GM10248 (cell line): ENCODE measurements at regions not wholly inside any gene's neighbourhood (a gene's known extent, or its start where the extent isn't known, plus 50 kb on each side); places are given as distances from the start of the nearest gene placed in this dataset.
"Not testable (repeated sequence)": the region's sequence is repeated elsewhere in the genome, so short reads cannot be mapped to it uniquely, and the experiment has no call there.

ENCODE experiments used
- CTCF ChIA-PET: fragments of 300-600 bp; sonication (Branson Sonifier 250); formaldehyde crosslinking; extraction: SDS; loops from one replicate; lab custom pipeline; 2021; ENCODE audit warnings: antibody characterized with exemption; lab: Yijun Ruan, JAX
- POLR2A ChIA-PET: fragments of 350-650 bp; sonication (Branson Sonifier 250); formaldehyde crosslinking; extraction: SDS; loops from one replicate; lab custom pipeline; 2020; ENCODE audit warnings: antibody characterized with exemption; lab: Yijun Ruan, JAX
- DNase-seq: peaks from one replicate; pipeline ENCODE4 v3.0.0; 2012; ENCODE audit errors: extremely low spot score
- TF ChIP-seq, protein P1 (sequence below): IDR thresholded peaks from 2 replicates; pipeline ENCODE4 v1.5.1; 2012; ENCODE audit warnings: mild to moderate bottlenecking, low read depth; ENCODE audit errors: extremely low read depth, missing control alignments, control extremely low read depth

DNA sequence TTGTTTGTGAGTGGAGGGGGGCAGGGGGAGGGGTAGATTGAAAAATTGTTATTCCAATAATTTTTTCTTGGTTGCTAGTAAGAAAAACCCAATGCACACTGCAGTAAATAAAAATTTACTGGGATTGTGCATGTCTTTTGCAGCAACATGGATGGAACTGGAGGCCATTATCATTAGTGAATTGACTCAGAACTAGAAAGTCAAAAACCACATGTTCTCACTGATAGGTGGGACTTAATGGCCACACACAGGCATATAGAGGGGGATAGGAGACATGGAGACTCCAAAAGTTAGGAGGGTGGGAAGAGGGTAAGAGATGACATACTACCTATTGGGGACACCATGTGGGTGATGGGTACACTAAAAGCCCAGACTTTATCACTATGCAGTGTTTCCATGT lies 67.2 kb downstream of the BUB3 start:
- POLR2A ChIA-PET: no interaction called here
- TF ChIP-seq, protein P1, sequence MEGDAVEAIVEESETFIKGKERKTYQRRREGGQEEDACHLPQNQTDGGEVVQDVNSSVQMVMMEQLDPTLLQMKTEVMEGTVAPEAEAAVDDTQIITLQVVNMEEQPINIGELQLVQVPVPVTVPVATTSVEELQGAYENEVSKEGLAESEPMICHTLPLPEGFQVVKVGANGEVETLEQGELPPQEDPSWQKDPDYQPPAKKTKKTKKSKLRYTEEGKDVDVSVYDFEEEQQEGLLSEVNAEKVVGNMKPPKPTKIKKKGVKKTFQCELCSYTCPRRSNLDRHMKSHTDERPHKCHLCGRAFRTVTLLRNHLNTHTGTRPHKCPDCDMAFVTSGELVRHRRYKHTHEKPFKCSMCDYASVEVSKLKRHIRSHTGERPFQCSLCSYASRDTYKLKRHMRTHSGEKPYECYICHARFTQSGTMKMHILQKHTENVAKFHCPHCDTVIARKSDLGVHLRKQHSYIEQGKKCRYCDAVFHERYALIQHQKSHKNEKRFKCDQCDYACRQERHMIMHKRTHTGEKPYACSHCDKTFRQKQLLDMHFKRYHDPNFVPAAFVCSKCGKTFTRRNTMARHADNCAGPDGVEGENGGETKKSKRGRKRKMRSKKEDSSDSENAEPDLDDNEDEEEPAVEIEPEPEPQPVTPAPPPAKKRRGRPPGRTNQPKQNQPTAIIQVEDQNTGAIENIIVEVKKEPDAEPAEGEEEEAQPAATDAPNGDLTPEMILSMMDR: no peak

DNA sequence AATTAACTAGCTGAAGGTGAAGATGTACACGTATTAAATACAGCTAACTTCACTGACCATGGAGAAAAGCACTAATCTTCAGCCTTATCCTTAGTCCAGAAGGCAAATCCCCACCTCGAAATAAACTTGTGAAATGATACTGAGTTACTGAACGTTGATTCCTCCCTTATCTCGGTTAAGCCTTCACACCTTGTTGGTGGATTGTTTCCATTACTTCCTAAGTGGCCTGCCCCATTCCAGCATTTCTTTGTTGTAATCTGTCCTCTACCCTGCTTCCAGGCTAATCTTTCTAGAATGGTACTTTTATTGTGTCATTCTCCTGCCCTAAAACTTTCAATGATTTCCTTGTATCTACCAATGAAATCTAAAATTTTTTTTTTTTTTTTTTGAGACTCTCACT lies 68.6 kb downstream of the BUB3 start:
- TF ChIP-seq, protein P1: no peak
- DNase-seq: no peak
- ChIA-PET POLR2A (no interaction called here), CTCF (interaction anchor here (0.9 kb wide), 1 partner anchor 14 kb away, joined by 3 read pairs; no protein-coding TSS in a partner anchor)

More for the DNA sequence above, 67.2 kb downstream of the BUB3 start:
- CTCF ChIA-PET: interaction anchor here (0.9 to 1.1 kb wide), 2 partner anchors 24 to 42 kb away, joined by 3 read pairs; no protein-coding TSS in a partner anchor
- DNase-seq: no peak

DNA sequence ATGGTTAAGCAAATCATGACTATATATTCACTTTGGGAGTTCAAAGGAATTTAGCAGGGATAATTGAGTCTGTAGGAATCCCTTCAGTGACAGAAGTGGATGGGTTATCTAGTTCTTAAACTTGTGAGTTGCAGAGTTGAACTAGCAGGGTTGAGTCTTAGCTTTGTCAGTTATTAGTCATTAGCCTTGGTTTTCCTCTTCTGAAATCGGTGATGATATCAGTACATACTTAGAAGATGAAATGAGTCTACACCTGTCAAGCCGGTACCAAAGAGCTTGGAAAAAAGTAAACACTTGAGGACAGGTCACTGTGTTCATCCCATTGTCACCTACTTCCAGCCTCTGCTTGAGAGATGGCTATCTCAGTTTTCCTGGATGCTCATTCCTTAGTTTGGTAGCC lies 73.5 kb downstream of the BUB3 start:
- CTCF ChIA-PET: interaction anchor here (1.3 to 3.1 kb wide), 3 partner anchors 11 to 95 kb away, joined by 3 to 12 read pairs (median 4); no protein-coding TSS in a partner anchor

DNA sequence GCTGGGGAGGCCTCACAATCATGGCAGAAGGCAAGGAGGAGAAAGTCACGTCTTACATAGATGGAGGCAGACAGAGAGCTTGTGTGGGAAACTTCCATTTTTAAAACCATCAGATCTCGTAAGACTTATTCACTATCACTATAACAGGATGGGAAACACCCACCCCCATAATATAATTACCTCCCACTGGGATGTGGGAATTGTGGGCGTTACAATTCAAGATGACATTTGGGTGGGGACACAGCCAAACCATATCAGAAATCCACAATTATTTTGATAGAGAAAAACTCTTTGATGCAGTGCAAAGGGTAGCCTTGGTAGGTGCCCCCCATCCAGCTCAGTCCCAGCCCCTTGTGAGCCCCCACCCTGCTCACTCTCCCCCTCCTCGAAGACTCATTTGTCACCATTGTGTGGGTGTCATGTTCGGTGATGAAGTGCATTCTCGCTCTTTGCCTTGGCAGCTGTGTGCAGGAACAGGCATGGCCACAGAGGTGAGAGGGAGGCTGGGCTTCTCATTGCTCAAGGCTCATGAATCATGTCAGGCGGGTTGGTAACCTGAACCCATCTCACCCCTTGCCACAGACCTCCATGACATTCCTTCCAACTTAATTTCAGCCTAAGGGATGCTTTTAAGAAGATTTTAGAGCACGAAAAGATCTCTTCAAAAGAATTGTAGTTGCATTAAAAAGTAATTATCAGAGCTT lies 75.9 kb downstream of the BUB3 start:
- POLR2A ChIA-PET: no interaction called here
- no peak for DNase-seq
- CTCF ChIA-PET: interaction anchor here (0.7 to 1.0 kb wide), 2 partner anchors 13 to 187 kb away, joined by 3 to 4 read pairs; no protein-coding TSS in a partner anchor
- TF ChIP-seq, protein P1: no peak

More for the DNA sequence above, 73.5 kb downstream of the BUB3 start:
- no peak for DNase-seq
- POLR2A ChIA-PET: no interaction called here
- TF ChIP-seq, protein P1: no peak

DNA sequence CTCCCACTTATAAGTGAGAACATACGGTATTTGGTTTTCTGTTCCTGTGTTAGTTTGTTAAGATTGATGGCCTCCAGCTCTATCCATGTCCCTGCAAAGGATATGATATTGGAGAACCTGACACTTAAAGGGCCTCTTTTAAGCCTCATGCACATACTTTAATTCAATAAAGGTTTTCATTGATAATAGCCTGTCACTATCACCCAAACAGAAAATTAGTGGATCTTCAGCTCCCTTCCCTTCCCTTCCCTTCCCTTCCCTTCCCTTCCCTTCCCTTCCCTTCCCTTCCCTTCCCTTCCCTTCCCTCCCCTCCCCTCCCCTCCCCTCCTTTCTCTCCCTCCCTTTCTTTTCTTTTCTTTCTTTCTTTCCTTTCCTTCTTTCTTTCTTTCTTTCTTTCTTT lies 78.7 kb downstream of the BUB3 start:
- POLR2A ChIA-PET, CTCF ChIA-PET, DNase-seq: not testable (repeated sequence)

DNA sequence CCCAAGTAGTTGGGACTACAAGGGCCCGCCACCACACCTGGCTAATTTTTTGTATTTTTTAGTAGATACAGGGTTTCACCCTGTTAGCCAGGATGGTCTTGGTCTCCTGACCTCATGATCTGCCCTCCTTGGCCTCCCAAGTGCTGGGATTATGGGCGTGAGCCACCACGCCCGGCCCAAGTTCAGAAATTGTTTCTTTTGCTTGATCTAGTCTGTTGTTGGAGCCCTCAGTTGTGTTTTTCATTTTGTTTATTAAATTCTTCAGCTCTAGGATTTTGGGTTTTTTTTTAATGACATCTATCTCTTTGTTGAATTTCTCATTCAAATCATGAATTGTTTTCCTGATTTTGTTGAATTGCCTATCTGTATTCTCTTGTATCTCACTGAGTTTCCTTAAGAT lies 80.8 kb downstream of the BUB3 start:
- DNase-seq, POLR2A ChIA-PET, CTCF ChIA-PET: not testable (repeated sequence)

DNA sequence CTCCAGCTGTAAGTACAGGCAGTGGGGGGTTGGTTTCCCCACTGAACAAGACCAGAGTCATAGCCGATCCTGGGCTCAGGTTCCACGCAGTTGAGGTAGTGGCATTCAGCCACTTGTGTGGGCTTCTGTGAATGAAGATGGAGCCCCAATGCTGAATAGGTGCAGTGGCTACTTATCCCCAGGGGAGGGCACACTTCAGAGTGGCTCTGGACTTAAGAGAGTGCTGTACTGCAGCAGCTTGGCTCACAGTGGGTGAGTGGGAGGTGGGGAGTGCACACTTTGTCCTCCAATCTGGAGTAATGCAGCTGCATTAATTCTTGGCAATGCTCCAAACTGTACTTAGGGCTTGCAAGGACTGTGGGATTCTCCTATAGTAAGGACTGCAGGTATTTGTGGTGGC lies 81.9 kb downstream of the BUB3 start:
- CTCF ChIA-PET: interaction anchor here (0.8 to 1.5 kb wide), 5 partner anchors 9 to 38 kb away, joined by 3 to 6 read pairs (median 3); no protein-coding TSS in a partner anchor
- TF ChIP-seq, protein P1: no peak
- no peak for DNase-seq
- POLR2A ChIA-PET: no interaction called here
